OCI-LY1 (cell line): ENCODE measurements at regions not wholly inside any gene's neighbourhood (a gene's known extent, or its start where the extent isn't known, plus 50 kb on each side); places are given as distances from the start of the nearest gene placed in this dataset.

ENCODE experiments used
- H2AFZ ChIP-seq: fragments of 200-600 bp; sonication (generic), shearing (Covaris generic); 2 replicates; pipeline ENCODE4 v1.6.0; 2014; ENCODE audit warnings: antibody characterized with exemption, mild to moderate bottlenecking, low read length
- H3F3A ChIP-seq: fragments of 200-600 bp; sonication (generic), shearing (Covaris generic); 2 replicates; pipeline ENCODE4 v1.6.0; 2014; ENCODE audit warnings: mild to moderate bottlenecking, antibody characterized with exemption, low read length, moderate library complexity; ENCODE audit not compliant: insufficient read depth
- H3K27ac ChIP-seq: fragments of 200-600 bp; sonication (generic); 2 replicates; pipeline ENCODE4 v1.5.1; 2014; ENCODE audit warnings: low read length, mixed run types, mild to moderate bottlenecking, low read depth; ENCODE audit not compliant: poor library complexity, severe bottlenecking
- H3K27me3 ChIP-seq: fragments of 200-600 bp; sonication (generic); 2 replicates; pipeline ENCODE4 v1.6.0; 2014; ENCODE audit warnings: antibody characterized with exemption, mild to moderate bottlenecking, low read length, moderate library complexity; ENCODE audit not compliant: insufficient read depth
- H3K36me3 ChIP-seq: fragments of 200-600 bp; sonication (generic); 2 replicates; pipeline ENCODE4 v1.6.1; 2014; ENCODE audit warnings: mild to moderate bottlenecking, antibody characterized with exemption, low read length, moderate library complexity, mixed read lengths; ENCODE audit not compliant: insufficient read depth
- H3K4me1 ChIP-seq: fragments of 200-600 bp; sonication (generic); 2 replicates; pipeline ENCODE4 v1.5.1; 2014; ENCODE audit warnings: mild to moderate bottlenecking, low read length, moderate library complexity; ENCODE audit not compliant: insufficient read depth, severe bottlenecking
- H3K4me2 ChIP-seq: fragments of 200-600 bp; sonication (generic), shearing (Covaris generic); 2 replicates; pipeline ENCODE4 v1.6.1; 2014; ENCODE audit warnings: low read length
- H3K4me3 ChIP-seq: fragments of 200-600 bp; sonication (generic); 2 replicates; pipeline ENCODE4 v1.5.1; 2014; ENCODE audit warnings: low read length, low read depth, mild to moderate bottlenecking, mixed read lengths; ENCODE audit not compliant: poor library complexity, severe bottlenecking
- H3K79me2 ChIP-seq: fragments of 200-600 bp; shearing (Covaris generic); 2 replicates; pipeline ENCODE4 v1.6.1; 2016; ENCODE audit warnings: mixed run types, low read length, mixed read lengths; ENCODE audit not compliant: insufficient read depth
- H3K9ac ChIP-seq: fragments of 200-600 bp; sonication (generic), shearing (Covaris generic); 2 replicates; pipeline ENCODE4 v1.6.1; 2014; ENCODE audit warnings: mild to moderate bottlenecking, low read length, mixed read lengths
- H3K9me2 ChIP-seq: fragments of 200-600 bp; sonication (generic), shearing (Covaris generic); 2 replicates; pipeline ENCODE4 v1.6.1; 2014; ENCODE audit warnings: low read depth, mild to moderate bottlenecking, low read length, mixed read lengths
- H3K9me3 ChIP-seq: fragments of 200-600 bp; shearing (Covaris generic); 2 replicates; pipeline ENCODE4 v1.6.1; 2014; ENCODE audit warnings: low read length, mixed read lengths
- H4K20me1 ChIP-seq: fragments of 200-600 bp; sonication (generic), shearing (Covaris generic); 2 replicates; pipeline ENCODE4 v1.6.0; 2016; ENCODE audit warnings: mild to moderate bottlenecking, low read length; ENCODE audit not compliant: insufficient read depth
- EZH2 ChIP-seq: fragments of 200-600 bp; sonication (generic), shearing (Covaris generic); IDR thresholded peaks from 2 replicates; pipeline ENCODE4 v1.8.0; 2017; ENCODE audit warnings: borderline replicate concordance, mixed run types, mild to moderate bottlenecking, antibody characterized with exemption, low read length, moderate library complexity, mixed read lengths
- TF ChIP-seq, protein P1 (sequence below): fragments of 200-600 bp; sonication (generic), shearing (Covaris generic); IDR thresholded peaks from 2 replicates; pipeline ENCODE4 v1.5.1; 2017; ENCODE audit warnings: mild to moderate bottlenecking, antibody characterized with exemption, low read length, moderate library complexity, mixed read lengths

DNA sequence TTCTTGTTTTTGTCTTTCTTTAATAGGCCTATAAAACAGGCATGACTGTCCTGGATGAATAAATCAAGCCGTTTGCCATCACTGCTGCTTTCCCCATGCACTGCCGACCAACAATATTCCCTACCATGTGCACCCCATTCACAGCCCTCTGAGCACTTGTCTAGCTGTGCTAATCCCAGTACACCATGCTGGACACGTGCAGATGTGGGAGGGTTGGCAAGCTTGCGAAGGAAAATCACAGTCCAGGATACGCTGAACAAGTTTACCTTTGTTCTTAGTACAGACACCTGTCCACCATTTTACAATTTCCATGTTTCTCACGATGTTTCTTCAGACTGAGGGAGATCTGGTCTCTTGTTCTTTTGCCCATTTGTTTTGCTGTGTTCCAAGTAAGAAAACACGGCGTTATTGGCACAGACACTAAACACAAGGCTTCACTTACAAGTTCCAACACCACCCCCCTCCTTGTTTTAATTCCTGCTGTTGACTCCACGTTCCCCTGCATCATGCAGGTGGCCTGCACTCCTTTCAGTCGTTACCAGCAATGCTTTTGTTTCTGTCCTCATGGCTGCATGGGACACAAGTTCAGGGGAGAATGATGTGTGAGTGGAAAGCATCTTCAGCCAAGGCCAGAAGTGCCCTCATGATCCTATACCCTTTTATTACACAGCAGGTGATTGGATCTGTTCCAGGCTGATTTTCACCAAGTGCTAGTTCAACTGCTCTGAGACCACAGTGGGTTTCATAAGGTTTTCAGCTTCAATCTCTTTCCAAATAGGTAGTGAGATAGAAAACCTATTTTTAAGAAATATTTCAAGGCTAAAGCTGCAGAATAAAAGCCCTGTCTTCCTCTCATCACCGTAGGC, 608.9 kb downstream of the IRX1 start:
- Histone ChIP-seq H2AFZ (no peak overlapping the region), H3K36me3 (no peaks in the 10 kb centered on the region), H3K4me1 (no peaks in the 10 kb centered on the region), H3K4me2 (no peak overlapping the region), H3K9me2 (no peaks in the 10 kb centered on the region), H3K79me2 (no peaks in the 10 kb centered on the region), H3K27ac (no peak overlapping the region), H3K9me3 (no peaks in the 10 kb centered on the region), H3K4me3 (no peak overlapping the region), H4K20me1 (no peaks in the 10 kb centered on the region), H3F3A (no peaks in the 10 kb centered on the region), H3K9ac (no peak overlapping the region), H3K27me3 (no peaks in the 10 kb centered on the region)
- TF ChIP-seq EZH2: no peak

DNA sequence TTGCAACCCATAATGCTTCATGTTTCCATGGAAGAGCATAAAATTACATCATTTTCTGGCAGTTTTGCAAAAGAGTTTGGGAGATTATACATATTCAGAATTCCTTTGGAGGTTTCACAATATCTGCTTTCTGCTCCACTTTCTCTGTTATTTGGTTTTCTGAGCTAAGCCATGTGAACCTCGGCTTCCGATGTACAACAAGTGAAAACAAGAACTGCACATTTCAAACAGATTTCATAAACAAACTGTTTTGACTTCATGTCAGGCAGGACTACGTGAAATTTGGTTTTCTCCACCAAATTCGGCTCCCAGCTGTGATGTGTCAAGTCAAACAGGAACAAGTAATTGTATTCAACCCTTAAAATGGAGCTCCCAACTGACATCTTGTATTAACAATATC, 609.8 kb downstream of the IRX1 start:
- Histone ChIP-seq H2AFZ (no peak overlapping the region), H3F3A (no peaks in the 10 kb centered on the region), H3K27me3 (no peaks in the 10 kb centered on the region), H4K20me1 (no peaks in the 10 kb centered on the region), H3K4me2 (no peak overlapping the region), H3K4me3 (no peak overlapping the region), H3K9me2 (no peaks in the 10 kb centered on the region), H3K9me3 (no peaks in the 10 kb centered on the region), H3K36me3 (no peaks in the 10 kb centered on the region), H3K79me2 (no peaks in the 10 kb centered on the region), H3K27ac (no peak overlapping the region), H3K9ac (no peak overlapping the region), H3K4me1 (no peaks in the 10 kb centered on the region)
- TF ChIP-seq, protein P1, sequence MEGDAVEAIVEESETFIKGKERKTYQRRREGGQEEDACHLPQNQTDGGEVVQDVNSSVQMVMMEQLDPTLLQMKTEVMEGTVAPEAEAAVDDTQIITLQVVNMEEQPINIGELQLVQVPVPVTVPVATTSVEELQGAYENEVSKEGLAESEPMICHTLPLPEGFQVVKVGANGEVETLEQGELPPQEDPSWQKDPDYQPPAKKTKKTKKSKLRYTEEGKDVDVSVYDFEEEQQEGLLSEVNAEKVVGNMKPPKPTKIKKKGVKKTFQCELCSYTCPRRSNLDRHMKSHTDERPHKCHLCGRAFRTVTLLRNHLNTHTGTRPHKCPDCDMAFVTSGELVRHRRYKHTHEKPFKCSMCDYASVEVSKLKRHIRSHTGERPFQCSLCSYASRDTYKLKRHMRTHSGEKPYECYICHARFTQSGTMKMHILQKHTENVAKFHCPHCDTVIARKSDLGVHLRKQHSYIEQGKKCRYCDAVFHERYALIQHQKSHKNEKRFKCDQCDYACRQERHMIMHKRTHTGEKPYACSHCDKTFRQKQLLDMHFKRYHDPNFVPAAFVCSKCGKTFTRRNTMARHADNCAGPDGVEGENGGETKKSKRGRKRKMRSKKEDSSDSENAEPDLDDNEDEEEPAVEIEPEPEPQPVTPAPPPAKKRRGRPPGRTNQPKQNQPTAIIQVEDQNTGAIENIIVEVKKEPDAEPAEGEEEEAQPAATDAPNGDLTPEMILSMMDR: no peak
- TF ChIP-seq EZH2: no peak

DNA sequence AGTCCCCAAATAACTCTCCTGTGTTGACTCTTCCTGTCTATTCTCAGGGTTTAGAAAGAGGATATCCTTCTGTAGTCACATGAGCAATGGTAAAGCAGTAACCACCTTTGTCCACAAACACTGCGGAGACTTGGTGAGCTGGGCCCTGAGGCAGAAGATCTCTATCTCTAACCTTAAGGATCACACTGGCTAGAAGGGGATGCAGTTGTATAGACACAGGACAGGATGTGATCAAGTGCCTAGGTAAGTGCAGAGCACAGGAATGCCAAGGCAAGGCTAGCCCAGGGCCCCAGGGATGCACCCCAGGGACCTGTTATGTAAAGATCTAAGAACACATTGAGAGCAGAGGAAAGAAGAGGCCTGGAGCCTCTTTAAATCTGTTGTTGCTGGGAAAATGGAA, 610.5 kb downstream of the IRX1 start:
- H4K20me1 ChIP-seq: no peaks in the 10 kb centered on the region
- H2AFZ ChIP-seq: no peak overlapping the region
- H3K9me2 ChIP-seq: no peaks in the 10 kb centered on the region
- H3F3A ChIP-seq: no peaks in the 10 kb centered on the region
- H3K79me2 ChIP-seq: no peaks in the 10 kb centered on the region
- TF ChIP-seq, protein P1: no peak
- no peak for TF ChIP-seq EZH2
- H3K36me3 ChIP-seq: no peaks in the 10 kb centered on the region
- no peaks in the 10 kb centered on the region for H3K4me1 ChIP-seq
- H3K27ac ChIP-seq: no peak overlapping the region
- H3K9ac ChIP-seq: no peak overlapping the region
- H3K9me3 ChIP-seq: no peaks in the 10 kb centered on the region
- no peaks in the 10 kb centered on the region for H3K27me3 ChIP-seq
- no peak overlapping the region for H3K4me2 ChIP-seq
- no peak overlapping the region for H3K4me3 ChIP-seq

DNA sequence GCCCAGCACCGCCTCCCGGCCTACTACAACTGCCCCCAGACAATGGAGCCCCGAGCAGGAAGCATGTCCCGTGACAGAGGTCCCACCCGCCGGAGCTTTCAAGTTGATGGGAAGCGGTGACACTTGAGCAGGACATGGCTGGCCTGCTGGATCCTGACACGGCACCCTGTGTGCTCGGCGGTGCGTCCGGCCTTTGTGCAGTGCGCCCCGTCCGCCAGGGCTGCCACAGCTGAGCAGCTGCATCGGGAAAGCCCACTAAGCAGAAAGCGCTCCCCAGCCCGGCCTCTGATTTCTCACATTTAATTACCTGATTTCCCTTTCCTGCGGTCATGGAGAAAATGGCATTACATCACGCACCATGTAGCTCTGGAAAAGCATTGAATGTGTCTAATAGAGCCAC, 611.9 kb downstream of the IRX1 start:
- no peaks in the 10 kb centered on the region for H3F3A ChIP-seq
- no peak for TF ChIP-seq EZH2
- TF ChIP-seq, protein P1: no peak
- no peak overlapping the region for H2AFZ ChIP-seq
- no peak overlapping the region for H3K9ac ChIP-seq
- no peak overlapping the region for H3K4me3 ChIP-seq
- no peaks in the 10 kb centered on the region for H3K27me3 ChIP-seq
- H3K4me2 ChIP-seq: no peak overlapping the region
- H3K79me2 ChIP-seq: no peaks in the 10 kb centered on the region
- no peak overlapping the region for H3K27ac ChIP-seq
- H3K36me3 ChIP-seq: no peaks in the 10 kb centered on the region
- H3K9me3 ChIP-seq: no peaks in the 10 kb centered on the region
- H3K4me1 ChIP-seq: no peaks in the 10 kb centered on the region
- no peaks in the 10 kb centered on the region for H4K20me1 ChIP-seq
- no peaks in the 10 kb centered on the region for H3K9me2 ChIP-seq
